ENCODE measurements at regions not wholly inside any gene's neighbourhood (a gene's known extent, or its start where the extent isn't known, plus 50 kb on each side); places are given as distances from the start of the nearest gene placed in this dataset.
"Not testable (repeated sequence)": the region's sequence is repeated elsewhere in the genome, so short reads cannot be mapped to it uniquely, and the experiment has no call there.

DNA sequence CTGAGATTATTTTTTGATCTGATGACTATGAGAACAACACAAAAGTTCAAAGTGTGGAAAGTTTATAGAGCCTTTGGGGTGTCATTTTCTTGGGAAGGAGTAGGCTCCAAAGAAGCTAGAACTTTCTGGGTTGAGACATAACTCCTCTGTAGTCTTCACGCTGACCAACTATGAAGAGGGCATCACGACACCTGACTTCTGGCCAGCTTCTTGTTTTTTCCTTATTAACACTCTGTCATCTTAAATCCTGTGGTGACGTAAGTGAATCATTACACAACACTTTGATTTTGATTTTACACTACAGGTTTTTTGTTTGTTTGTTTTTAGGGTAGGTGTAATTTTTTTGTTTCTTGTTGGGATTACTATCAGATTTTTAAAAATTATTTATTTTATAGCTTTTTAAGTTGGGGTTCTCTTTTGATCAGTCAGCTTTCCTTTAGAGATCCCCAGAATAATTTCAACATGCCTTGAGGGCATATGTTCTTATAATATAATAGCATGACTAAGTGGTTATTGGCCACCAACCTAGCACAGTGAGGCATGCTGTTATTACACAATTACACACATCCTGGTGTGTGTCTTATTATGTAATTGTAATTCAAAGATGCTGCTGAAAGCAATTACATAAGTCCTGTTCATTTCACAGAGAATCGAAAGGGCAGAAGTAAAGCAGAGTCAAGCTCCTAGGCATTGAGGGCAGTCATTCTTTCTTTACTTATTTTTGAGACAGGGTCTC, 281.6 kb upstream of the NOTCH2NLA start:
- H3K36me3 ChIP-seq (ENCODE audit: insufficient read depth, low read length); H4K20me1 ChIP-seq (ENCODE audit: insufficient read depth, low read length); BruUV-seq (replicated peaks); H3K79me2 ChIP-seq (ENCODE audit: insufficient read depth, low read depth, low read length); H3K9me3 ChIP-seq (ENCODE audit: low read length); H3K27ac ChIP-seq (ENCODE audit: low read depth, low read length, poor library complexity, severe bottlenecking); CTCF ChIA-PET (ENCODE audit: unreplicated experiment); H3K4me1 ChIP-seq (ENCODE audit: insufficient read depth, low read length, poor library complexity, severe bottlenecking); intact Hi-C loops (cut with micrococcal nuclease; ENCODE audit: unreplicated experiment); POLR2A ChIA-PET; H3K4me2 ChIP-seq (ENCODE audit: low read length); H3K9me2 ChIP-seq (ENCODE audit: insufficient read depth, low read length); H3K4me3 ChIP-seq (ENCODE audit: low read depth, low read length, poor library complexity, severe bottlenecking); DNase-seq (ENCODE audit: low spot score); H2AFZ ChIP-seq (ENCODE audit: low read length): not testable (repeated sequence)

DNA sequence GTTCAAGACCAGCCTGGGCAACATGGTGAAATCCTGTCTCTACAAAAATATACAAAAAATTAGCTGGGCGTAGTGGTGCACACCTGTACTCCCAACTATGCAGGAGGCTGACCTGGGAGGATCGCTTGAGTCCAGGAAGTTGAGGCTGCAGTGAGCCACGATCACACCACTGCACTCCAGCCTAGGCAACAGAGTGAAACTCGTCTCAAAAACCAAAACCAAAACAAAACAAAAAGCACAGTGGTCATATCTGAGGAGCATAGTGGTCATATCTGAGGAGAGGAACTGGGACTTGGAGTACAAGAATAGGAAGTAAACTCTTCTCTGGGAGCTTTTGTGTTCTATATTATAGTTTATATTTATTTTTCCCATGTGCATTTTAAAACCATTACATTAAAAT, 275.3 kb upstream of the NOTCH2NLA start:
- H3K36me3 ChIP-seq (ENCODE audit: insufficient read depth, low read length); H3K4me2 ChIP-seq (ENCODE audit: low read length); H4K20me1 ChIP-seq (ENCODE audit: insufficient read depth, low read length); intact Hi-C loops (cut with micrococcal nuclease; ENCODE audit: unreplicated experiment); H3K9me3 ChIP-seq (ENCODE audit: low read length); H3K9me2 ChIP-seq (ENCODE audit: insufficient read depth, low read length); H3K27ac ChIP-seq (ENCODE audit: low read depth, low read length, poor library complexity, severe bottlenecking); H2AFZ ChIP-seq (ENCODE audit: low read length); BruUV-seq (replicated peaks); DNase-seq (ENCODE audit: low spot score); POLR2A ChIA-PET; H3K4me3 ChIP-seq (ENCODE audit: low read depth, low read length, poor library complexity, severe bottlenecking); H3K79me2 ChIP-seq (ENCODE audit: insufficient read depth, low read depth, low read length); CTCF ChIA-PET (ENCODE audit: unreplicated experiment); H3K4me1 ChIP-seq (ENCODE audit: insufficient read depth, low read length, poor library complexity, severe bottlenecking): not testable (repeated sequence)

DNA sequence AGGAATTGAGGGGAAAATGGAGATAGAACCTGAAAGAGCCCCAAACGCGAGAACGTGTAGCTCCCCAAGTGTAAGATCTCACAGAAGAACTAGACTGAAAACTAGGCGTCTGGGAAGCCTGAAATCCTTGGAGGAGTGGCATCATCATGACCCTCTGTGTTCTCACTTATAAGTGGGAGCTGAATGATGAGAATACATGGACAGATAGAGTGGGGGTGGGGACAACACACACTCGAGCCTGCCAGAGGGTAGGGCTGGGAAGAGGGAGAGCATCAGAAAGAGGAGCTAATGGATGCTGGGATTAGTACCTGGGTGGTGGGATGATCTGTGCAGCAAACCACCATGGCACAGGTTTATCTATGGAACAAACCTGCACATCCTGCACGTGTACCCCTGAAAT, 258.7 kb upstream of the NOTCH2NLA start:
- BruUV-seq (replicated peaks), result not testable (repeated sequence)

DNA sequence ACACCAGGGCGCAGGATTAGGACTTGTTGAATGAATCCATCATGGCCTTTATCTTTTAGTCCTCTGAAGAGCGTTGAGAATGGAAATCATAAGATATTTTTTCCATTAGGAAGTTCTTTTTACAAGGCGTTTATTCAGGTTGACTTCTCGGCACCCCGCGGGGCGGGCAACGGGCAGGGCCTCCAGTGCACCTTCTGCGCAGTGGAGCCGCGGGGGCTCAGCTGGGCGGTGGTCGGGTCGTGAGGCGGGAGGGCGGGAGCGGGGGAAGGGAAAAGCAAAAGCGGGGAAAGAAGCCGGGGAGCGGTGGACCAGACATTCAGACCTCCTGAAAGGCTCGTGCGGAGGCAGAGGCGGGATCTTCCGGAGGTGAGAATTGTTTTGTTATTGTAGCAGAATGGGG, 258.3 kb upstream of the NOTCH2NLA start:
- H3K4me3 ChIP-seq (ENCODE audit: low read depth, low read length, poor library complexity, severe bottlenecking); H4K20me1 ChIP-seq (ENCODE audit: insufficient read depth, low read length); DNase-seq (ENCODE audit: low spot score); CTCF ChIA-PET (ENCODE audit: unreplicated experiment); H3K4me2 ChIP-seq (ENCODE audit: low read length); H3K9me2 ChIP-seq (ENCODE audit: insufficient read depth, low read length); H3K79me2 ChIP-seq (ENCODE audit: insufficient read depth, low read depth, low read length); H3K36me3 ChIP-seq (ENCODE audit: insufficient read depth, low read length); H3K27ac ChIP-seq (ENCODE audit: low read depth, low read length, poor library complexity, severe bottlenecking); H3K4me1 ChIP-seq (ENCODE audit: insufficient read depth, low read length, poor library complexity, severe bottlenecking); BruUV-seq (replicated peaks); intact Hi-C loops (cut with micrococcal nuclease; ENCODE audit: unreplicated experiment); POLR2A ChIA-PET; H2AFZ ChIP-seq (ENCODE audit: low read length); H3K9me3 ChIP-seq (ENCODE audit: low read length): not testable (repeated sequence)

More for the DNA sequence above, 258.7 kb upstream of the NOTCH2NLA start:
- H2AFZ ChIP-seq (ENCODE audit: low read length); H3K4me3 ChIP-seq (ENCODE audit: low read depth, low read length, poor library complexity, severe bottlenecking); H3K27ac ChIP-seq (ENCODE audit: low read depth, low read length, poor library complexity, severe bottlenecking); H3K9me3 ChIP-seq (ENCODE audit: low read length); H4K20me1 ChIP-seq (ENCODE audit: insufficient read depth, low read length); intact Hi-C loops (cut with micrococcal nuclease; ENCODE audit: unreplicated experiment); H3K79me2 ChIP-seq (ENCODE audit: insufficient read depth, low read depth, low read length); POLR2A ChIA-PET; CTCF ChIA-PET (ENCODE audit: unreplicated experiment); H3K4me2 ChIP-seq (ENCODE audit: low read length); H3K36me3 ChIP-seq (ENCODE audit: insufficient read depth, low read length); DNase-seq (ENCODE audit: low spot score); H3K9me2 ChIP-seq (ENCODE audit: insufficient read depth, low read length); H3K4me1 ChIP-seq (ENCODE audit: insufficient read depth, low read length, poor library complexity, severe bottlenecking): not testable (repeated sequence)

DNA sequence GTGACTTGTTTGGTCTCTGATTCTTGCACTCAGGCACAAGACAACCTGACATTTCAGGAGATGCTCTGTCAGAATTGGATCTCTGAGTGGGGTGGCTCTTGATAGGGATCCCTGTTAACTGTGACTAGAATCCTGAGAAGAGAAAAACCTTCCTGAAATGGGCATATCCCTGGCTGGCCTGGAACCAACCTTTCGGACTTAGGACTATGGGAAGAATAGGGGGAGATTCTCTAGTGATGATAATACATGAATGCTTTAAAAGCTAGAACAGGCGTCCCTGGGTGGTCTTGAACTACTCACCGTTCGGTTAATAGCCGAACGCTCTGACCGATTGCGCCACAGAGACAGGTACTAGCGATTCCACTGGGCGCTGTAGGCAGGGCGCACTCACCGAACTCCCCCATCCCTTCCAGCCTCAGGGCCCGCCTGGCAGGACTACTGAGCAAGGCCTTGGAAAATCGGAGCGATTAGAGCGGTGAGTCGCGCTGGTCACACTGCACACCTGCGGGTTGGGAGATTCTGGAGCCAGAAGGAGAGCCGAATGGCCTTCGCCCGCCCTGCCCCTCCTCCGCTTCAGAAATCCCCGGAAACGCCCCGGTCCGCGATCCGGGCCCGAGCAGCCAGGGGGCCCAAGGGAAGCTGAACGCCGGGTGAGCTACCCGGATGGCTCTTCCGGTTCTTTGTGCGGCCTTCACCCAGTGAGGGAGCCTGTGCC, 257.6 kb upstream of the NOTCH2NLA start:
- not testable (repeated sequence) for H3K9me2 ChIP-seq (ENCODE audit: insufficient read depth, low read length); DNase-seq (ENCODE audit: low spot score)

DNA sequence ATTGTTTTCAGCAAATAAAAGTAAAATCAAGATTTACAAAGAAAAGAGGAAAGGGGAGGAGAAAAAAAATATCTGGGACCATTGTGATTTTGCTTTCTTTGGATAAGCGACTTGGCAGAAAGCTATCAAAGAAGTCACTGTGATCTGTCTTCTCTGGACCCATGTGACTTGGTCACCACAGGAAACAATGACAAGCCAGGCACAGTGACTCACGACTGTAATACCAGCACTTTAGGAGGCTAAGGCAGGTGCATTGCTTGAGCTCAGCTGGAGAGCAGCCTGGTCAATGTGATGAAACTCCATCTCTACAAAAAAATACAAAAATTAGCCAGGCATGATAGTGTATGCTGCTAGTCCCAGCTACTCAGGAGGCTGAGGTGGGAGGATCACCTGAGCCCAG, 255.4 kb upstream of the NOTCH2NLA start:
- H3K9me2 ChIP-seq (ENCODE audit: insufficient read depth, low read length); BruUV-seq (replicated peaks); H3K4me3 ChIP-seq (ENCODE audit: low read depth, low read length, poor library complexity, severe bottlenecking); H3K79me2 ChIP-seq (ENCODE audit: insufficient read depth, low read depth, low read length); H3K27ac ChIP-seq (ENCODE audit: low read depth, low read length, poor library complexity, severe bottlenecking); intact Hi-C loops (cut with micrococcal nuclease; ENCODE audit: unreplicated experiment); H2AFZ ChIP-seq (ENCODE audit: low read length); H3K4me2 ChIP-seq (ENCODE audit: low read length); H4K20me1 ChIP-seq (ENCODE audit: insufficient read depth, low read length); H3K9me3 ChIP-seq (ENCODE audit: low read length); POLR2A ChIA-PET; H3K4me1 ChIP-seq (ENCODE audit: insufficient read depth, low read length, poor library complexity, severe bottlenecking); CTCF ChIA-PET (ENCODE audit: unreplicated experiment); H3K36me3 ChIP-seq (ENCODE audit: insufficient read depth, low read length); DNase-seq (ENCODE audit: low spot score): not testable (repeated sequence)

More for the DNA sequence above, 257.6 kb upstream of the NOTCH2NLA start:
- H3K4me2 ChIP-seq (ENCODE audit: low read length); intact Hi-C loops (cut with micrococcal nuclease; ENCODE audit: unreplicated experiment); BruUV-seq (replicated peaks); H3K4me1 ChIP-seq (ENCODE audit: insufficient read depth, low read length, poor library complexity, severe bottlenecking); CTCF ChIA-PET (ENCODE audit: unreplicated experiment); H3K27ac ChIP-seq (ENCODE audit: low read depth, low read length, poor library complexity, severe bottlenecking); H3K9me3 ChIP-seq (ENCODE audit: low read length); H3K79me2 ChIP-seq (ENCODE audit: insufficient read depth, low read depth, low read length); H3K4me3 ChIP-seq (ENCODE audit: low read depth, low read length, poor library complexity, severe bottlenecking); H4K20me1 ChIP-seq (ENCODE audit: insufficient read depth, low read length); H3K36me3 ChIP-seq (ENCODE audit: insufficient read depth, low read length); H2AFZ ChIP-seq (ENCODE audit: low read length); POLR2A ChIA-PET: not testable (repeated sequence)
